Esophagus squamous epithelium (tissue), 4 donors: ENCODE measurements at regions not wholly inside any gene's neighbourhood (a gene's known extent, or its start where the extent isn't known, plus 50 kb on each side); places are given as distances from the start of the nearest gene placed in this dataset.

Source experiments
- CTCF ChIP-seq, 6 experiments: fragments of 450-650 bp in 4 of 6; fragments of 200-600 bp in 2 of 6; sonication (generic) in 2 of 6; IDR thresholded peaks; one replicate each; pipeline ENCODE4 v1.5.1; 2016 to 2019; ENCODE audit warnings: antibody characterized with exemption in 6 of 6, mild to moderate bottlenecking in 4 of 6, moderate library complexity in 4 of 6
- POLR2A ChIP-seq, 4 donors: fragments of 450-650 bp; IDR thresholded peaks; one replicate each; pipeline ENCODE4 v1.6.1; 2017; ENCODE audit warnings: antibody characterized with exemption in 4 of 4, mild to moderate bottlenecking in 4 of 4, moderate library complexity in 3 of 4

GRCh38 chr4:111806331-111806730, 338.9 kb upstream of the FAM241A start:
- TF ChIP-seq CTCF (IDR thresholded peaks at IDR 0.05) (no peak), POLR2A (IDR thresholded peaks at IDR 0.05) (no peak)
